ENCODE measurements at regions not wholly inside any gene's neighbourhood (a gene's known extent, or its start where the extent isn't known, plus 50 kb on each side); places are given as distances from the start of the nearest gene placed in this dataset.

GRCh38 chr10:44306762-44307161 is 78.1 kb downstream of the CXCL12 start:
- intact Hi-C loops (cut with DNase I): no loop called here
- DNase-seq (ENCODE audit: low spot score): no peak

DNA sequence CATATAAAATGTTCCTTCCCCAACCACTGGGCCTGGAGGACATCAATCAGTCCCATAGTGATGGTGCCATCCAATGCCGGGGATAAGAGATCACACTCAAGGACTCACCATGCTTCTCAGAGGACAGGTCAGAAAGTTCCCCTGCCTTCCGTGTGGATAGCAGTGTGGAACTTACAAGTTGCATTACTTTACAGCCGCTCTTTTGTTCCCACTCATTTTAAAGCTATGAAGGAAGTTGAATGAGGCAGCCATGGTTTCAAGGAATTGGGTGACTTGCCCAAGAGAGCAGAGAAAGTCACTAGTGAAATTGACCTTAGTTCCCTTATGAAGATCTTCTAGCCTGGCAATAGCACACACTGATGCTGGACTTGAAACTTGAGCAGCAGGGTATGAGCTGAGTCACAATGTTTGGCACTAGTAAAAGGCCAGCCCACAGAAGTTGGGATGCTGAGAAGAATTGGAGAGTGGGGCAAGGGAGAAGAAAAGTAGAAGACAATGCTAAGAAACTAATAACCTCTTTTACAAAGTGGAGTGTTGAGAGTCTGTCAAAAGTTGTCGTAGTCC is 78.7 kb downstream of the CXCL12 start:
- no peak for DNase-seq (ENCODE audit: low spot score)
- intact Hi-C loops (cut with DNase I): no loop called here

- DNase-seq (ENCODE audit: low spot score): no peak
- intact Hi-C loops (cut with DNase I): loop anchor here (5.0 kb wide), 1 partner anchor 130 kb away; no protein-coding TSS in a partner anchor
Measured at GRCh38 chr10:44301781-44302355, 83.0 kb downstream of the CXCL12 start.

DNA sequence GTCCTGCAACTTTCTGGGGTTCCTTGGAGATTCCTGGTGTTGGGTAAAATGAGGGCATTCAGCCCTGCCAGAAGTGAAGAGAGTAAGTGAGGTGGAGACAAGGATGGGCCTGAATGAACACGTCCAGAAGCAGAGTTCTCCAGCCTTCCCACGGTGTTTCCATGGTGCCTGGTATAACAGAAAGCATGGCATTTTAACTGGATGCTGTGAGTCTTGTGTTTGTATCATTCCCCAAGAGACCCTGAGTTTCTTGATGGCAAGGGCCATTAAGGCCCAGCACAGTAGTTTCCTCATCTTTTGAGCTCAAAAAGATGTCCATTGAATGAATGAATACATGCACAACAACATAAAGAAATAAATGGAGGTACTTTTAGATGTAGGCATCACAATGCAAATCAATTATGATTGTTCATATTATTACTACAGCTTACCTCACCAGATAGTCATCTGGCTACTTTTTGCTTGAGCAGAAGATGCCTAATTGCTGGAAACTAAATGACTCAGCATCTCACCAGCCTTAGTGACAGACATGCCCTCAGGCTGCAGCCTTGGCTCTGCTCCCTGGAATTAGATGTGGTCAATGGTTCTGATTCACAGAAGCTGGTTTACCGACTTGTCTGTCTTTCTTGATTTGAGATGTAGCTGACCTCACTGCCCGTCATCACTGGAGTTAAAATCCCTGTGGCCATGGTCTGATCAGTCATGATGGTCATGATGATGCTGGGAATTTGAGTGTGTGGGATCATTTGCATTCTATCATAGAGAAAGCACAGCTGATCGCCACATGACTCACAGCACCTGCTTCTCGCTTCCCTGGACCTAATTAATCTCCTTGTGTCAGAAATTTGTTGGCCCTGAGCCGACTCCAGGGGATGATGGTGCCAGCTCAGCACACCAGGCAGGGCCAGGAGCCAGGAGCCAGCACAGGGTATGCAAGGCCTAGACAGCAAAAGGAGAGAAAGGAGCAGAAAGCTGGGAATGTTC is 83.9 kb downstream of the CXCL12 start:
- DNase-seq (ENCODE audit: low spot score): no peak
- intact Hi-C loops (cut with DNase I): loop anchor here (5.0 kb wide), 1 partner anchor 129 kb away; no protein-coding TSS in a partner anchor

DNA sequence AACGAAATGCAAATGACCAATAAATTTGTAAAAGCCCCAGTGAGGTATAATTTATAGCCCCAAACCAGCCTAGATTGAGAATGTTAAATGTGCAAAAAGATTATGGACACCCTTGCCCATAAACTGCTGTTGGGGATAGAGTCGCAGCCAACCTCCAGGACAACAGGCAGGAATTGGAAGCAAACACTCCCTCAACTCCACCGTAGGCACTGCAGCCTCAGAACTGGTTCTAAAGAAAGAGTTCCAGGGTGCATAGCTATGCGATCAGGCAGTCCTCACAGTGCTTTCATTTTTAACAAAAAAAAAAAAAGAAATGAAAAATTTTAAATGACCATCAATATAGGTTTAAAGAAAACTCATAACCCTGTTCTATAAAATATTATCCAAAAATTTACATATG is 86.2 kb downstream of the CXCL12 start:
- DNase-seq (ENCODE audit: low spot score): no peak
- intact Hi-C loops (cut with DNase I): loop anchor here (10.0 kb wide), 1 partner anchor 474 kb away; no protein-coding TSS in a partner anchor

DNA sequence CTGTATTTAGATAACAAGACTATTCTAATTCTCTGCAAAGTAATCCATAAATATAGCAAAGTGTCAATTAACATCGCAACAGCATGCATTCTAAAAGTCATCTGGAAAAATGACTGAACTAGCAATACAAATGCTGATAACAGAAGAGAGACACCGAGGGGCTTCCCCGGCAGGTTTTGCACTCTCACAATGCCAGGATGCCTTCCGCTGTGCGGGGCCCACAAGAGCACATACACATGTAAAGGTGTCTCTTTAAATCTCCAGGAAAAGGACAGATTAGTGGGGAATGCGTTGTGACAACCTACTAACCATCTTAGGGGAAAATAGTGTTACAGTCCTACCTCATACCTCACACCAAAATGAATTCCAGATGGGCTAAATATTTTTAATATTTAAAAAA is 86.9 kb downstream of the CXCL12 start:
- DNase-seq (ENCODE audit: low spot score): no peak
- intact Hi-C loops (cut with DNase I): loop anchor here (10.0 kb wide), 1 partner anchor 473 kb away; no protein-coding TSS in a partner anchor

DNA sequence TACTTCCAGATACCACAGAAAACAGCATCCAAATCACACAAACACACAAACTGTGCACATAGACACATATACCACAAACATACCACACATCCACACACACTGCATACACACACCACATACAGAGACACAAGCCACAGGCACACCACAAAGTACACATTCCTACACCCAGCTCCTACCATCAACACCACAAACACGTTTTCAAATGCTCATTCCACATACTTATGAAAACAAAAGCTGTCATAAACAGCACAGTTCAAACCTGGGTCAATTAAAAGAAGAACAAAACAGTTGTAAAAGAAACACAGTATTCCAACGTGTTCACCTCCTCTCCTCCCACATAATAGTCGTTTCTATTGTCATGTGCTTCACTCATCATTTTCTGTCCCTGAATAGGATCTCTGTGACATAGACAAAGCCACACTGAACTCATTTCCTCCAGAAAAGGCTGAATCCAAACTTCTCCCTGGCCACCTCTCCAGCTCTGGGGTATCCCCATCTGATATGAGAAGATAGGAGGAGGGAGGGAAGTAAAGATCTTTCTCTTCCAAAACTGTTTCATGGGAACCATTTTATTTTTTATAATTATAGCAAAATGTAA is 89.2 kb downstream of the CXCL12 start:
- intact Hi-C loops (cut with DNase I): loop anchor here (10.0 kb wide), 1 partner anchor 471 kb away; no protein-coding TSS in a partner anchor
- no peak for DNase-seq (ENCODE audit: low spot score)

GRCh38 chr10:44294726-44295412 is 90.0 kb downstream of the CXCL12 start:
- DNase-seq (ENCODE audit: low spot score): no peak
- intact Hi-C loops (cut with DNase I): loop anchor here (10.0 kb wide), 1 partner anchor 470 kb away; no protein-coding TSS in a partner anchor

- intact Hi-C loops (cut with DNase I): loop anchor here (10.0 kb wide), 1 partner anchor 469 kb away; no protein-coding TSS in a partner anchor
- no peak for DNase-seq (ENCODE audit: low spot score)
Measured at GRCh38 chr10:44293842-44294241, 91.1 kb downstream of the CXCL12 start.

DNA sequence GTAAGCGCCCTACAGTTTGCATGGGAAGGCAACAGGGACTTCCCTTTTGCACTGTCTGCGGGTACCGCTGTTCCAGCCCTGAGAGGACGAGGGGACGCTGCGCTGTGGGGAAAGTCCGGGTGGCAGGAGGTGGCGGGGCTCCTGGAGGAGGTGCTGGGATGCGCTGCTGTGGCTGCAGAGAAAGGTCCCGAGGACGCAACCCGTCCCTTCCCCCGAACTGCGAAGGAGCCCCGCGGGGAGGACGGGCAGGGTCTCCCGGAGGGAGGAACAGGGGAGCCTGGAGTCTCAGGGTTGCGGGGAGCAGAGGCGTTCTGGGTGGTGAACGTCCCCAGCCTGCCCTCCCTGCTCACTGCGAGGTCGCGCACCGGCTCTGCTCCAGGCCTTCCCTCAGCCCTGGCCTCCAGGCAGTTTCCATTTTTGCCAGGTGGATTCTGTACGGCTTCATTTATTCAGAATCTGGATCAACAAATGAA is 91.6 kb downstream of the CXCL12 start:
- intact Hi-C loops (cut with DNase I): loop anchor here (10.0 kb wide), 1 partner anchor 469 kb away; no protein-coding TSS in a partner anchor
- no peak for DNase-seq (ENCODE audit: low spot score)

GRCh38 chr10:44292390-44293002 is 92.4 kb downstream of the CXCL12 start:
- DNase-seq (ENCODE audit: low spot score): no peak
- intact Hi-C loops (cut with DNase I): loop anchor here (10.0 kb wide), 1 partner anchor 468 kb away; no protein-coding TSS in a partner anchor

GRCh38 chr10:44291091-44291490 is 93.8 kb downstream of the CXCL12 start:
- intact Hi-C loops (cut with DNase I): loop anchor here (10.0 kb wide), 1 partner anchor 466 kb away; no protein-coding TSS in a partner anchor
- no peak for DNase-seq (ENCODE audit: low spot score)

- intact Hi-C loops (cut with DNase I): no loop called here
- no peak for DNase-seq (ENCODE audit: low spot score)
Measured at GRCh38 chr10:44289125-44289524, 95.8 kb downstream of the CXCL12 start.

GRCh38 chr10:44287408-44287807 is 97.5 kb downstream of the CXCL12 start:
- intact Hi-C loops (cut with DNase I): no loop called here
- no peak for DNase-seq (ENCODE audit: low spot score)

- DNase-seq (ENCODE audit: low spot score): no peak
- intact Hi-C loops (cut with DNase I): no loop called here
Measured at GRCh38 chr10:44284198-44285084, 100.5 kb downstream of the CXCL12 start.

GRCh38 chr10:44282626-44283300 is 102.1 kb downstream of the CXCL12 start:
- no peak for DNase-seq (ENCODE audit: low spot score)
- intact Hi-C loops (cut with DNase I): no loop called here

DNA sequence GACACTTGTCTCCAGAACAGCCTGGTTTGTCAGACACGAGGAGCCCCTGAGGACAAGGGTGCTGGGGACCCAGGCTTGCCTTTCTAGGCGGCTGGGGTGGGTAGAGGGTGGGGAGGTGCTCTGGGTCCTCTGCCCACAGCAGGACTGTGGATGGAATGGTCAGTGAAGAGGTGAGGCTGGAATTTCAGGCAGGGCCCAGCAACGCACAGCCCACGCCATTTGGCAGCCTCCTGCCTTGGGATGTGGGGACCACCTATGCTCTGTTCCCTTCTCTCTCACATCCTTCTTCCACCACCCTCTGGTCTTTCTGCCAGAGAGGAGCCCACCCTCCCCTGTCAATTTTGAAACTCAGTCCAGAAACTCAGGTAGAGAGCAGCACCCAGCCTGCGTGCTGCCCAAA is 103.2 kb downstream of the CXCL12 start:
- intact Hi-C loops (cut with DNase I): no loop called here
- DNase-seq (ENCODE audit: low spot score): no peak
